Kidney (tissue), 13 donors: ENCODE measurements at regions not wholly inside any gene's neighbourhood (a gene's known extent, or its start where the extent isn't known, plus 50 kb on each side); places are given as distances from the start of the nearest gene placed in this dataset.

Experiments used
- DNase-seq, 5 donors: peaks; one replicate each; pipeline ENCODE4 v3.0.0-alpha.2; 2013 to 2020
- FAIRE-seq: peaks from 2 replicates; lab custom pipeline; 2012; peaks lifted over from hg19 to GRCh38; lab: Jason Lieb, UNC
- H3K27ac ChIP-seq, 2 donors: one replicate each; pipeline ENCODE4 v1.7.0; 2013; ENCODE audit warnings: low read depth in 2 of 2, low read length in 2 of 2, inconsistent platforms in 1 of 2
- H3K27me3 ChIP-seq: one replicate; pipeline ENCODE4 v1.7.1; 2013; ENCODE audit warnings: low read length, inconsistent platforms; ENCODE audit not compliant: control insufficient read depth, insufficient read depth
- H3K36me3 ChIP-seq, 3 donors: one replicate each; pipeline versions ENCODE4 v1.7.0 to v1.7.1; 2013; ENCODE audit warnings: low read length in 3 of 3, control low read depth in 1 of 3, inconsistent platforms in 1 of 3; ENCODE audit not compliant: insufficient read depth in 3 of 3, control insufficient read depth in 2 of 3
- H3K4me1 ChIP-seq, 3 donors: one replicate each; pipeline versions ENCODE4 v1.7.0 to v1.7.1; 2013; ENCODE audit warnings: low read length in 3 of 3, inconsistent platforms in 1 of 3, low read depth in 1 of 3; ENCODE audit not compliant: control insufficient read depth in 2 of 3, insufficient read depth in 2 of 3
- H3K4me3 ChIP-seq, 3 donors: one replicate each; pipeline versions ENCODE4 v1.7.0 to v1.8.1; 2013; ENCODE audit warnings: low read length in 3 of 3, control low read depth in 1 of 3, inconsistent platforms in 1 of 3
- H3K9ac ChIP-seq, 3 donors: one replicate each; pipeline versions ENCODE4 v1.7.0 to v1.7.1; 2013; ENCODE audit warnings: low read length in 3 of 3, control low read depth in 1 of 3, inconsistent platforms in 1 of 3
- H3K9me3 ChIP-seq, 3 donors: one replicate each; pipeline versions ENCODE4 v1.7.0 to v1.7.1; 2013; ENCODE audit warnings: low read length in 3 of 3, control low read depth in 1 of 3, inconsistent platforms in 1 of 3; ENCODE audit not compliant: control insufficient read depth in 2 of 3, insufficient read depth in 1 of 3
- intact Hi-C: fragments of 100-400 bp; cut with DNase I; formaldehyde crosslinking; loops from one replicate; pipeline ENCODE4 v1.11.1; 2022
- TF ChIP-seq, protein P1 (sequence below): IDR thresholded peaks from 3 replicates; pipeline ENCODE4 v1.5.1; 2012; ENCODE audit warnings: mild to moderate bottlenecking, moderate library complexity, borderline replicate concordance; ENCODE audit not compliant: insufficient read depth; ENCODE audit errors: extremely low read depth
- donor health status: control.
- donor health status: control.
- donor health status: control.
- donor health status: control.
- donor health status: control.
- donor health status: DM: yes; HTN: yes; CAD: no.
- donor health status: Normal renal cell carcinoma (clear cell type).

DNA sequence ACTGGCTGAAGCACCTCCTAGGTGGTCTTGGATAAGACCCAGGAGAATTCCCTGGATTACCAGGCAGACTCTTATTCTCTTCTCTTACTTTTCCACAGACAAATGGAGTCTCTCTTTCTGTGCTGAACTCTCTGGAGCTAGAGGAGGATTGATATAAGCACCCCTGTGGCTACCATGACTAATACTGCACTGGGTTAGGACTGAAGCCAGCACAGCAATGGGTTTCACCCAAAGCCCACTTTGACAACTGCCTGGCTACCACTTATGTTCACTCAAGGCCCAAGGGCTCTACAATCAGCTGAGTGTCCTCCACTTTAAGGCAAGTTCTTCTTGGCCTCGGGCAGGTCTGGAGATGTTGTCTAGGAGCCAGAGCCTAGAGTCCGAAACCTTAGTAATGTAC lies 225.5 kb downstream of the DIPK2A start:
- H3K4me1 ChIP-seq: no peaks in the 10 kb centered on the region
- intact Hi-C loops: no loop called here
- H3K36me3 ChIP-seq: no peaks in the 10 kb centered on the region
- H3K9me3 ChIP-seq: peaks cover 0 to 9% (median 0%) of the 10 kb centered on the region in 3 donors
- H3K27ac ChIP-seq: no peak overlapping the region
- TF ChIP-seq, protein P1, sequence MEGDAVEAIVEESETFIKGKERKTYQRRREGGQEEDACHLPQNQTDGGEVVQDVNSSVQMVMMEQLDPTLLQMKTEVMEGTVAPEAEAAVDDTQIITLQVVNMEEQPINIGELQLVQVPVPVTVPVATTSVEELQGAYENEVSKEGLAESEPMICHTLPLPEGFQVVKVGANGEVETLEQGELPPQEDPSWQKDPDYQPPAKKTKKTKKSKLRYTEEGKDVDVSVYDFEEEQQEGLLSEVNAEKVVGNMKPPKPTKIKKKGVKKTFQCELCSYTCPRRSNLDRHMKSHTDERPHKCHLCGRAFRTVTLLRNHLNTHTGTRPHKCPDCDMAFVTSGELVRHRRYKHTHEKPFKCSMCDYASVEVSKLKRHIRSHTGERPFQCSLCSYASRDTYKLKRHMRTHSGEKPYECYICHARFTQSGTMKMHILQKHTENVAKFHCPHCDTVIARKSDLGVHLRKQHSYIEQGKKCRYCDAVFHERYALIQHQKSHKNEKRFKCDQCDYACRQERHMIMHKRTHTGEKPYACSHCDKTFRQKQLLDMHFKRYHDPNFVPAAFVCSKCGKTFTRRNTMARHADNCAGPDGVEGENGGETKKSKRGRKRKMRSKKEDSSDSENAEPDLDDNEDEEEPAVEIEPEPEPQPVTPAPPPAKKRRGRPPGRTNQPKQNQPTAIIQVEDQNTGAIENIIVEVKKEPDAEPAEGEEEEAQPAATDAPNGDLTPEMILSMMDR: no peak
- no peaks in the 10 kb centered on the region for H3K27me3 ChIP-seq
- no peak overlapping the region for H3K4me3 ChIP-seq
- FAIRE-seq (no peak), DNase-seq (no peak)
- H3K9ac ChIP-seq: no peak overlapping the region

- no peak overlapping the region for H3K4me3 ChIP-seq
- no peak overlapping the region for H3K9ac ChIP-seq
- intact Hi-C loops: no loop called here
- DNase-seq (no peak), FAIRE-seq (no peak)
- H3K27ac ChIP-seq: no peak overlapping the region
- no peaks in the 10 kb centered on the region for H3K27me3 ChIP-seq
- H3K9me3 ChIP-seq: peaks cover 0 to 9% (median 0%) of the 10 kb centered on the region in 3 donors
- TF ChIP-seq, protein P1: no peak
- no peaks in the 10 kb centered on the region for H3K36me3 ChIP-seq
- no peaks in the 10 kb centered on the region for H3K4me1 ChIP-seq
Measured at GRCh38 chr3:144197582-144197981, 226.0 kb downstream of the DIPK2A start.

- FAIRE-seq: no peak
- Histone ChIP-seq H3K4me1 (no peaks in the 10 kb centered on the region), H3K9ac (no peak overlapping the region), H3K36me3 (no peaks in the 10 kb centered on the region), H3K27ac (no peak overlapping the region), H3K4me3 (no peak overlapping the region), H3K27me3 (no peaks in the 10 kb centered on the region), H3K9me3 (peaks cover 0 to under 1% (median 0%) of the 10 kb centered on the region in 3 donors)
- no peak for DNase-seq
- TF ChIP-seq, protein P1: no peak
- intact Hi-C loops: no loop called here
Measured at GRCh38 chr3:144200004-144200403, 228.4 kb downstream of the DIPK2A start.

GRCh38 chr3:144200466-144200865 lies 228.8 kb downstream of the DIPK2A start:
- Histone ChIP-seq H3K27me3 (no peaks in the 10 kb centered on the region), H3K27ac (no peak overlapping the region), H3K9ac (no peak overlapping the region), H3K36me3 (no peaks in the 10 kb centered on the region), H3K4me1 (no peaks in the 10 kb centered on the region), H3K9me3 (no peaks in the 10 kb centered on the region), H3K4me3 (no peak overlapping the region)
- FAIRE-seq: no peak
- intact Hi-C loops: no loop called here
- no peak for DNase-seq
- TF ChIP-seq, protein P1: no peak
